ENCODE measurements at regions not wholly inside any gene's neighbourhood (a gene's known extent, or its start where the extent isn't known, plus 50 kb on each side); places are given as distances from the start of the nearest gene placed in this dataset.
"Not testable (repeated sequence)": the region's sequence is repeated elsewhere in the genome, so short reads cannot be mapped to it uniquely, and the experiment has no call there.

DNA sequence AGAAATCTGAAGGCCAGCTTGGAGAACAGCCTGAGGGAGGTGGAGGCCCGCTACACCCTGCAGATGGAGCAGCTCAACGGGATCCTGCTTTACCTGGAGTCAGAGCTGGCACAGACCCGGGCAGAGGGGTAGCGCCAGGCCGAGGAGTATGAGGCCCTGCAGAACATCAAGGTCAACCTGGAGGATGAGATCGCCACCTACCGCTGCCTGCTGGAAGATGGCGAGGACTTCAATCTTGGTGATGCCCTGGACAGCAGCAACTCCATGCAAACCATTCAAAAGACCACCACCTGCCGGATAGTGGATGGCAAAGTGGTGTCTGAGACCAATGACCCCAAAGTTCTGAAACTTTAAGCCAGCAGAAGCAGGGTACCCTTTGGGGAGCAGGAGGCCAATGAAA is 318.4 kb downstream of the ZFHX3 start:
- not testable (repeated sequence) for DNase-seq

DNA sequence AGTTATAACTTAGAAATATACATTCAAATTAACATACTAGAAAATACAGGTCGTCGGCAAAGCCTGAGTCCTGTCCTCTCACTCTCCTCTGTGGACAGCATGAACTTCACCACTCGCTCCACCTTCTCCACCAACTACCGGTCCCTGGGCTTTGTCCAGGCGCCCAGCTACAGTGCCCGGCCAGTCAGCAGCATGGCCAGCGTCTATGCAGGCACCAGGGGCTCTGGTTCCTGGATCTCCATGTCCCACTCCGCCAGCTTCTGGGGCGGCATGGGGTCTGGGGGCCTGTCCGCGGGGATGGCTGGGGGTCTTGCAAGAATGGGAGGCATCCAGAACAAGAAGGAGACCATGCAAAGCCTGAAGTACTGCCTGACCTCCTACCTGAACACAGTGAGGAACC is 319.4 kb downstream of the ZFHX3 start:
- no peak for DNase-seq

DNA sequence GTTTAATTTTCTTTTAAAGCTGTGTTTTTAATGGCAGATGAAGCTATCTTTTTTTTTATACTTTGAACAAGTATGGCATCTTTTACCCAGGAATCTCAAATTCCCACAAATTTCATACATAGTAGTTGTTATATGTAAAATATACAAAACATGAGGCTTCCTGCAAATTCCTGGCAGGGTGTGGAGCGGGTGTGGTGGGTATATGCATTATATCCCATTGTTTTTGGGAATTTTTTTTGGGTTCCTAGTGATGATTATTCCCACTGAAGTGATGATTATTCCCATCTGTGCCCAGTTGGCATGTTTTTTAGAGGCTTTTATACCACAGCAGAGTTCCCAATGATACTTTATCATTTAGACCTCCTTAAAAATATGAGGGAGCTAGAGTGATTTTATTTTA is 320.4 kb downstream of the ZFHX3 start:
- no peak for DNase-seq

DNA sequence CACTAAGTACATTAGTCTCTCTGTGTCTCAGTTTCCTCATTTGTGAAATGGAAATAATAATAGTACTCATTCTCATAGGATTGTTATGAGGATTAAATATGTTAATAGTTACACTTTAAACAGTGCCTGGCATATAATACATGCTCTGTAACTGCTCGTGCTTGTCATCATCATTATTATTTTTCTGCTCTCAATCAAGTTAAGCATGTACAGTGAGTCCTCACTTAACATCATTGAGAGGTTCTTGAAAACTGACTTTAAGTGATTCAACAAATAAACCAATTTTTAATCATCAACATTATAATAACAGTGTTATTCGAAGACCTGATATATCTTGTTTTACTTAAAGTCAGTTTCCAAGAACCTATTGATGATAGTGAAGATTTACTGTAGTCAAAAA is 322.3 kb downstream of the ZFHX3 start:
- no peak for DNase-seq

DNA sequence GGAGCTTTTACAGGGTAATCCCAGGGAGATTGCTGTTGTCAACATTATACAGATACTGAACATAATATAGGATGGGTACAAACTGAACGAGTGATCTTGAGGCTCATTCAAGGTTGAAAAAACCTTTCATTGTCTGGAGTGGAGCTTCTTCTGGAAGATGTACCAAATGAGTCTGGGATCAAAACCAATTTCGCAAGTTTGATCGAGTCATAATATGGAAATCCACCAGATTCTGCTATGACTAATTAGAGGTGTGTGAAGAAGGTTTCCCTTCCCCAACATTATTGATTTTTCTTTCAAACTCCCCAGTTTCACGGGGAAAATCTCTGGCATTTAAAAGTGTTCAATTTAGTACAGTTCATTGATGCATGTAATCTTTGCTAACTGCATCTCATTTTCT is 324.1 kb downstream of the ZFHX3 start:
- no peak for DNase-seq

DNA sequence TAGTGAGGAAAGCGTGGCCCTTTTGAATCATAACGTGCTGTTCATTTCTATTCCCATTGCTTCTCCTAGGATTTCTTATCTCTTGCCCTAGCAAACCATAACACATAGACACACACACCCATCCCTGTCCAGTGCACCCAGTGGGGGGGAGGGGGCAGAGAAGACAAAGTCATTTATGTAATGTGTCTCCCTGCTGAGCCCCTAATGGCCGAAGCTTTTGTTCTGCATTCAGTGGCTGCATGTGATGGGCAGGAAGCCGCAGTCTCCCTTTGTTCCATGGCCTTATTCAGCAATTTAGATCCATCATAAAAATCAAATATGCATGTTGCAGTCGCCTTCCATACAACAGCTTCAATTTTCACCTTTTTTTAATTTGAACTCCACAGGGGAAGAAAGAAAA is 325.4 kb downstream of the ZFHX3 start:
- no peak for DNase-seq

DNA sequence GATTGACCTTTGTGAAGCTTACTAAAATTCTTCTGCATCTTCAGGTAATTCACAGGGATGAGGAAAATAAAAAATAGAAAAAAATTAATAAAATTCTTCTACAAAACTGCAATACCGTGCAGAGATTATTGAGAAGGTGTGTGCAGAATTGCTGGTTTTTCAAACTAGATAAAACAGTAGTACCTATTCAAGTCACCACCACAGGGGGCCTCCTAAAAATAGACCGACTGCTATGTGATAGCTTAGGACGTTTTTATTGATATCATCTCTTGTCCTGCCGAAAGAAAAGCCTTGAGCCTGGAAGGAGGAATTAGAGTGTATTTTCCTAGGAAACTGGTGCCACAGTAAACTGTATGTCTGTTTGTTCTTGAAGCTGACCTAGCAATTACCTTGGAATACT is 325.9 kb downstream of the ZFHX3 start:
- DNase-seq: no peak

DNA sequence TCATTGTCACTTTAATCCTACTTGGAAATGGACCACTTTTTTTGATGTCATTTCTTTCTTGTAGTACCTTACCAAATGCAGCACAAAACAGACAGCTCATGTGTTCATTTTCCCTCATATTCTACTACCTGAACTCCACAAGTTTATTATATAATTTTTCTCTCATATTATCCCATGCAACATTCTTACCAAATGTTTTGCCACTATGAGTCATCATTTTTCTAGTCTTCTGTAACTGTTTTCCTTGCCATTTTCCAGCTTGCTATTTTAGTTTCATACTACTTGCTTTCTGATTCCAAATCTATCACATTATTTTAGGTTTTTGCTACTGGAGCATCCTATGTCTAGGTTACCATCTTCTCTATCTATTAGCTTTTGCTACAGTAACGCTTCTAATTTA is 332.7 kb downstream of the ZFHX3 start:
- DNase-seq: no peak

DNA sequence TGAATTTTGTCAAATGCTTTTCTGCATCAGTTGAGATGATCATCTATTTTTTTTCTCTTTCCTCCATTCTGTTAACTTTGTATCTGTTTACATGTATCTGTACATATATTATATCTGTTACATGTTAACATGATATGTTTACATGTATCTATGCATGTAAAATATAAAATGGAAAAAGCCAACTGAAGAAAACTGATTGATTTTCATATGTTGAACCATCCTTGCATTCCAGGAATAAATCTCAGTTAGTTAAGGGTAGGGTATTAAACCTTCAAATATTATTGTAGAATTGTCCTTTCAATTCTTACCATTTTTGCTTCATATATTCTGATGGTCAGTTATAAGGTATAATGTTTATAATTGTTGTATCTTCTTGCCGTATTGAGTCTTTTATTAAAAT is 336.1 kb downstream of the ZFHX3 start:
- DNase-seq: no peak

DNA sequence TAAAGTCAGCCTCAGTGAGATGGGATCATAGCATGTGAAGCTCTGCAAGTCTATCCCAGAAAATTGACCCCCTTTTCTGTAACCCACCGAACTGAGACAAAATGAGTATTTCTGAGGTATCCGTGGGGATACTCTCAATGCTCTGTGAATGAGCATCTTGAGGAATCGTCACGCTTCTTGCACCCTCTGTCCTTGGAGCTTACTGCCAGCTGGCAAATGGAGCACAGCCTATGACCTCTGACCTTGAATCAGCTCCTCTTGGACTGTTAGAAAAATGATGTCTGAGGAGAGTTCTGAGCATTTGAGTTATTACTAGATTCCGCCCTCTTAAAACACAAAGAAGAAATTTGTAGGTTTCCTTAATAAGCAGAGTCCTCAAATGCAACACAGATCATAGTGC is 342.1 kb downstream of the ZFHX3 start:
- DNase-seq: no peak

DNA sequence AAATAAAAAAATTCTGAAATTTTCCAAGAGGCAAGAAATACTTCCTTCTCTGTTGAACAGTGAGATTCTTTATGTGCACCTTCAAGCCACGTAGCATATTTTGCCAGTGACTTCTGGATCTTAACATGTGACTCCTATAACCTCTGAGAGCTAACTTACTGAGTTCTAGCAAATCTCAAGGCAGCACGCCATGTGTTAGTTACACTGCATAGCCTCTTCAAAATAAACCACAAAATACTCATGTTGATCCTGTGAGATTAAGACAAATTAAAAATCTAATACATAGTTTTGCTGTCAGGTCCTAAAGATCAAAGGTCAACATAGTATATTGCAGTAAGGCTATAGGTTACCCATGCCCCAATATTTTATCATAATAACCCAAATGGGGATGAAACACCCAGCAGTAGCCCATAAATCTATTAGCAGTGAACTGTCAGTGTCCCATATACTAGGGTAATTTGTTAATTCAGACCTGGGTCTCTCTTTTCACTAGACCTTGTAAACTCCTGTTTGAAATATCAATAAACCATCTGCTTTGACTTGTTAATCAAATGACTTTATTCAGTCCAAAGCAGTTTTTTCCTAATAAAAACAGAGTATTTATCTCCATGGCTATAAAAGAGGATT is 343.1 kb downstream of the ZFHX3 start:
- no peak for DNase-seq

DNA sequence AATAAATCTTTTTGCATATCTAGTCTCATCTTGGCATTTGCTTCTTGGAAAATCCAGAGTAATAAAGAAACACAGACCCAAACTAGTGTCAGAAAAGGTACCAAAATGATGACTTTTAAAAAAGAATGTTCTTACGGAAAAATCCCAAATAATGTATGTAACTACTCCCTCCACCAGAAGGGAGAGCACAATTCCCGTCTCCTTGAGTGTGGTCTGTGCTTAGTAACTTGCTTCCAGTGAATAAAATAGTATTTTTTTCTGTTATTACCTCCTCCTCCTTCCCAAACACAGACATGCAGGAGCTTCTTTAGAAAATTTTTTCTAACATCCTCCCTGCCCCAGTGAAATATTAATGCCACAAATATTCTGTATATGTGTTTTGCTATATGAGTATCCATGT is 358.1 kb downstream of the ZFHX3 start:
- DNase-seq: no peak

DNA sequence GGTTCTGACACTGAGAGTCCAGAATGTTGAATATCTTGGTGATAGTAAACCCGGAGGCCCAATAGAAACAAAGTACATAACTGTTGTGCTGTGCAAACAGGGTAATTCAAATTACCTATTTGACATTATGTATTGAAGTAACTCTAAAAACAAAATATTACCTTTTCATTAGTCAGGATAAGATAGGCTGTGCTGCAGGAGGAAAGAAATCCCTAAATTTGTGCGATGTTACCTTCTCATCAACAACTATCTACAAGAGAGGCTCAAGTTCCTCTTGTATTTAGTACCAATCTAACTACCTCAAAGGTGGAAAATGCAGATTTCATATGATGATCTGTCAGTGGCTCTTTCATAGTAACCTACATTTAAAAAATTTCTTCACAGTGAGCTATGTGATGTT is 367.2 kb downstream of the ZFHX3 start:
- DNase-seq: no peak

DNA sequence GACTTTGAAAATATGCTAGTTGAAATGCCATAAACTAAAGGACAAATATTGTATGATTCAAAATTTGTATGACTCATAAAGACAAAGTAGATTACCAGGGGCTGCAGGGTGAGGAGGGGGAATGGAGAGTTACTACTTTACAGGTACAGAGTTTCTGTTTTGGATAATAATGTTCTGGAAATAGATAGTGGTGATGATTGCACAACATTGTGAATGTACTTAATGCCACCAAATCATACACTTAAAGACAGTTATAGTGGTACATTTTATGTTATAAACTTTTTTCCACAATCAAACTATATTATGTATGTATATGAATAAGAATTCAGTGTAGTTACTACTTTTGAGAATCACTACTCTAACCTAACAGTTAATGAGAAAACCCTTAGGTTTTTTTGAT is 368.1 kb downstream of the ZFHX3 start:
- no peak for DNase-seq

DNA sequence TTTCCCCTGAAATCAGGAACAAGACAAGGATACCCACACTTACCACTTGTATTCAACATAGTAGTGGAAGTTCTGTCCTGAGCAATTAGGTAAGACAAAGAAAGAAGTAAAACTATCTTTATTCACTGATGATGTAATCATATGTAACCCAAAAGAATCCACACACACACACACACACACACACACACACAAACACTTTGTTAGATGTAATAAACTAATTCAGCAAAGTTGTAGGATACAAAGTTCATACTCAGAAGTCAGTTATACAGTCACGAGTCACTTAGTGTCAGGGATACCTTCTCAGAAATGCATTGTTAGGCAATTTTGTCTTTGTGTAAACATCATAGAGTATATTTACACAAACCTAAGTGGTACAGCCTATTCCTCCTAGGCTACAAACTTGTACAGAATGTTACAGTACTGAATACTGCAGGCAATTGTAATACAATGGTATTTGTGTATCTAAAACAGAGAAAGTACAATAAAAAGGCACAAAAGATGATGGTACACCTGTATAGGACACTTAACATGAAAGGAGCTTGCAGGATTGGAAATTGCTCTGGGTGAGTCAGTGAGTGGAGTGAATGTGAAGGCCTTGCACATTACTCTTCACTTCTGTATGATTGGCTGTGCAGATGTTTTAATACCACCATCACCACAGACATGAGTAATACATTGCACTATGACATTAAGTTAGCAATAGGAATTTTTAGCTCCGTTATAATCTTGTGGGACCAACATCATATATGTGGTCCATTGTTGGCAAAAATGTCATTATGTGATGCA is 370.1 kb downstream of the ZFHX3 start:
- no peak for DNase-seq

DNA sequence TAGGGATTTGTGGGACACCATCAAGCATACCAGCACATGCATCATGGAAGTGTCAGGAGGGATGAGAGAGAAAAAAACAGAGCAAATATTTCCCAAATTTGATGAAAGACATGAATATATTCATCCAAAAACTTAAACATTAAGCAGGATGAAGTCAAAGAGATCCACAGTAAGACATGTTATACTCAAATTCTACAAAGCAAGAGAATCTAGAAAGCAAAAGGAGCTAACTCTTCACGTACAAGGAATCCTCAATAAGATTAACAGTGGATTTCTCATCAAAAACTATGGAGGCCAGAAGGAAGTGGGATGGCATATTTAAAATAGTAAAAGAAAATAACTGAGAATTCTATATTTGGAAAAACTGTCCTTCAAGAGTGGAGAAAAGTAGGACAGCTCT is 374.8 kb downstream of the ZFHX3 start:
- no peak for DNase-seq

DNA sequence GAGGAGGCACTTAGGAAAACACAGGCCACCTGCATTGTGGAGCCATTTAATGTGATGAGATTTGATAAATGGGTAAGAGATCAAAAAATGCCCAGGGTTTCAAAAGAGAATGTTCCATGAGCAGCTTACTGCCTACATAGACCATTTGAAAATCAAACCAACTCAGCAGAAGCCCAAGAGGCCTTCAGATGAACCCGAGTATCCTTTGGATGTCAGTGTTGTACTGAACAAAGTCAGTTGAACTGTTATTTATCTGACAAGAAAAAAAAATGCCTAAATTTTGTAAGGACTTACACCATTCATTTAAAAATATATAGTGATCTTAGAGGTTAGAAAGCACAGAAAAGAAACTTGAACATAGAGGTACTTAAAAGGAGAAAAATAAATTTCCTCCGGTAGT is 381.7 kb downstream of the ZFHX3 start:
- DNase-seq: no peak

DNA sequence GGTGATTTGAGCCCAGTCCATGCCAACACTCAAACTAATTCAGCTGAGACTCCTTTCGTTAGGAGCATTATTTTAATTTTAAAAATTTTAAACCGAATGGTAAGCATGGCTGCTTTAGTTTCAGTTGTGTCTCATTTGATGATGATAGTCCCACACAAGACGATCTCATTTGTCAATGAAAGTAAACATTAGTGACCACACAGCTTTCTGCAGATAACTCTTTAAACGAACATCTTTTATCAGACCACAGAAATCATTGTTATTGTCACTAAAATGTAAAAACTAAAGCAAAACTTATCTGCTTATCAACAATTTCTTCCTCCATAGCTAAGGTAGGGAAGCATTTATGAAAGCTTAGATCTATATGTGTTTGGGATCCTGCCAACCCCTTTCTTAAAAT is 382.2 kb downstream of the ZFHX3 start:
- DNase-seq: no peak

DNA sequence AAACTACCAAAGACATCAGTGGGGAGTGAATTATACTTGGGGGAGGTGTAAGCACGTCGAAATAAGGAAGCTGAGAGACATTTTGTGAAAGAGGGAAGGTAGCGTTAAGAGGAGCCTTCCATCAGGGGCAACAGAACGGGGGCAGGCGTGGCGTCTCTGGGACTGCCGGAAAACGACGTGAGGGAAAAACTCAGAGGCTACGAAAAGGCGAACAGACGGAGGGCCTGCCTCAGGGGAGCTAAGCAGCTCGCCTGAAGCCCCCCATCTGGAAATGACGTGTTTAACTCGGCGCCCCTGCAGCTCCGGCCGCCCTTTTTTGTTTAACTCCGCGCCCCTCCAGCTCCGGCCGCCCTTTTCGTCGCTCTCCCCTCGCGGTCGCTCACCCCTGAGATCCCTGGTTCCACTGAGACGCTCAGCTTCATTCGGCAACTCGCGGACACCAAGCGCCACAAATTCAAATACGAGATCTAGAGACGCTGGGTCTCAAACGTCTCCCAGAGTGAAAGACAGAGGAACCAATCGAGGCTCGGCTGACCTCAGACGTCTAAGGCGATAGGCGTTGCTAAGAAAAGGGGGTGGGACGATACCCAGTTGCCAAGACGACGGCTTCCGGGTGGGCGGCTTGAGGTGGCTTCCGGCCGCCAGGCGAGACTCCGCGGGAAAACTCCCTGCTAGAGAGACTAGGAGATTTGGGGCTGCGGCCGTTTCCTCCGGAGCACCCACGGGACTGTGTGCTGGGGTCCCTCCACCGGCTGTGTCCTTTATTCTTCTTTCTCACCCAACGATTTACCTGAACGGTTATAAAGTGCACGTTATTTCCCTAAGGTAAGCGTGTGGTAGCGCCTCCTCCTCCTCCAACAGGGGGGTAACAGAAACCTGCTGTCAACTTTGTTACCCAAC is 383.2 kb downstream of the ZFHX3 start:
- peak; percentile 65 for DNase-seq

DNA sequence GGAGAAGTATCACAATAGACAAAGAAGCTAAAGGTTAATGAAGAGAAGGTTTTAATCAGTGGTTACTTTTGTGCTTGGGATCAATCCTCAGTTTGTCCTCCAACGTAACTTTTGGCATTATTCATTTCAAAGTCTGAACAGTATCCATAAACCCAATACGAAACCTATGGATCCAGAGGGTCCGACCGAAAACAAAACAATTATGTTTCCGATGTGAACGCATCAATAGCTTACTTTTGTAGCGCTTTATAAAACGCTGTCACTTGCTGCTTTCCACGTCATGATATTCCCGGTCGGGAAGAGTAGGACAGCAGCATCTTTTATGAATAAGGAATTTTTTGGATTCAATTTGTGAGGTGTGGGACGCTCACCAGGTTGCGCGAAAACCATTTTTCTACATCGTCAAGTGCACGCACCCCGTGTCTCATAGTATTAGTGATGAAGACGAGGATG is 383.8 kb downstream of the ZFHX3 start:
- no peak for DNase-seq

DNA sequence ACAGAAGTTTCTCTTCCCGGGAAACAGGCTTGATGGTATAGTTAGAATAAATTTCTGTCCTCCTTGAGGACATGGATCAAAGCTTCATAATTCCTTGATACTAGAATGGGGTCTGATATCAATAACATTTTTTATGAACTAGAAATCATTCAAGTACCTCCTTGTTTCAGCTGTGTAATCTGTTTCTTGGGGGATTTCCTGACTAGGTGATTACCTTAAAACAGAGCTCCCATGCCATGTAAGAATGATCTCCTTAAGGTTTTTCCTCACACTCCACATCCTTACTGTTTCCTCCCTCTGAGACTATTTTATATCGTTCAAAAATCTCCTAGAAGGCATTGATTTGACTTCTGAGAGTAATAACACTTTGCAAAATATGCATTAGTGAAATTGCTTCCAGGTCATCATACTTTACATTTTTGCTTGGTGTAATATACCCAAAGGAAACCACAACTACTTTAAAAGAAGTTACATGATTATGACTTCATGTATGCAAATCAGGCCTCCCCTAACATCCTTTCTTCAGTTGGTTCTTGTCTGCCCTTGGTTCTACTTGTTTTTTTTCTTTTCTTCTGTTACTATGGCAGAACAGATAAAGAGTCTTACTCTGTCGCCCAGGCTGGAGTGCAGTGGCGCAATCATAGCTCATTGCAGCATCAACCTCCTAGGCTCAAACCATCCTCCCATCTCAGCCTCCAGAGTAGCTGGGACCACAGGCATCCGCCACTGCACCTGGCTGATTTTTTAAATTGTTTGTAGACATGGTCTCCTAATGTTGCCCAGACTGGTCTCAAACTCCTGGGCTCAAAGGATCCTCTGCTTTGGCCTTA is 388.8 kb downstream of the ZFHX3 start:
- DNase-seq: no peak

DNA sequence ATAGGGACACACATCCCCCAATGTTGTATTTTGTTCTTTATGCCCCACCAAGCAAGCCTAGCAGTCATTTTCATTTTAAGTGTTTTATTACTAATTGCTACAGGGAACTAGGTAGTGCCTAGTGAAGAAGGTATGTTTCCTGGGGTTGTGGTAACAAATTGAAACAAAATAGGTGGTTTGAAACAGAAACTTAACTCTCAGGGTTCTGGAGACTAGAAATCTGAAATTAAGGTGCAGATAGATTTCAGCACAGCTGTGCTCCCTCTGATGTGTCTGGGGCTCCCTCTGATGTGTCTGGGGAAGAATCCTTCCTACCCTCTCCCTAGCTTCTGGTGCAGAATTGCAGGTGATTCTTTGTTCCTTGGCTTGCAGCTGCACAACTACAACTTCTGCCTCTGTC is 390.1 kb downstream of the ZFHX3 start:
- no peak for DNase-seq

DNA sequence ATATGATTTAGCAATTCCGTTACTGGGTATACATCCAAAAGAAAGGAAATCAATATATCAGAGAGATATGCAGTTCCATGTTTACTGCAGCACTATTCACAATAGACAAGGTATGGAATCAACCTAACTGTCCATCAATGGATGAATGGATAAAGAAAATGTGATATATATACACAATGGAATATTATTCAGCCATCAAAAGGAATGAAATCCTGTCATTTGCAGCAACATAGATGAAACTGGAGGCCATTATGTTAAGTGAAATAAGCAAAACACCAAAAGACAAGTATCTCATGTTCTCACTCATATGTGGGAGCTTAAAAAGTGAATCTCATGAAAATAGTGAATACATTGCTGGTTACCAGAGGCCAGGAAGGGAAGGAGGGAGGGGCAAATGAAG is 390.8 kb downstream of the ZFHX3 start:
- DNase-seq: no peak
